K562 (cell line): ENCODE measurements at regions not wholly inside any gene's neighbourhood (a gene's known extent, or its start where the extent isn't known, plus 50 kb on each side); places are given as distances from the start of the nearest gene placed in this dataset.

Experiments
- ATAC-seq: fragments of 200-7000 bp; cut with Tn5 transposase; 3 replicates; pipeline ENCODE4 v1.9.1; 2020; ENCODE audit warnings: moderate library complexity
- BruUV-seq: library from RNA; stranded (reverse); fragments of 400-500 nt; replicated peaks from 2 replicates; lab custom pipeline; 2021; lab: Mats Ljungman, UMichigan
- CTCF ChIA-PET: fragments of 300-600 bp; formaldehyde crosslinking; extraction: SDS; loops from one replicate; lab custom pipeline; 2021; ENCODE audit warnings: low intra/inter-chr PET ratio; lab: Yijun Ruan, JAX
- POLR2A ChIA-PET: fragments of 300-600, 350-650 bp; sonication (Branson Sonifier 250); formaldehyde crosslinking; extraction: SDS; loops from one replicate; lab custom pipeline; 2021; ENCODE audit warnings: antibody characterized with exemption, inconsistent platforms; lab: Yijun Ruan, JAX
- DNase-seq, 4 experiments: peaks; one replicate each; pipeline versions ENCODE4 v3.0.0 to v3.0.0-alpha.2; 2011 to 2018; ENCODE audit warnings: low spot score in 3 of 4, mixed read lengths in 3 of 4; ENCODE audit errors: extremely low read depth in 1 of 4
- FAIRE-seq: peaks from 2 replicates; lab custom pipeline; 2011; peaks lifted over from hg19 to GRCh38; lab: Jason Lieb, UNC
- H2AFZ ChIP-seq: 2 replicates; pipeline ENCODE4 v1.6.0; 2011; ENCODE audit warnings: low read depth, low read length, control low read depth, inconsistent platforms
- H3K27ac ChIP-seq: fragments of 200-600 bp; 3 replicates; pipeline ENCODE4 v1.8.0; 2011; ENCODE audit warnings: low read depth, mild to moderate bottlenecking, control low read depth, inconsistent platforms, low read length, moderate library complexity, mixed read lengths; ENCODE audit errors: extremely low read depth
- H3K27me3 ChIP-seq, 2 experiments: fragments of 300-600 bp in 1 of 2; 2 replicates in 1 of 2; 3 replicates in 1 of 2; pipeline versions ENCODE4 v1.6.0 to v1.8.0; 2011; ENCODE audit warnings: inconsistent platforms in 2 of 2, low read length in 2 of 2, mild to moderate bottlenecking in 1 of 2, mixed read lengths in 1 of 2, moderate library complexity in 1 of 2; ENCODE audit not compliant: control insufficient read depth in 2 of 2, insufficient read depth in 2 of 2
- H3K36me3 ChIP-seq: fragments of 300-600 bp; 3 replicates; pipeline ENCODE4 v1.8.0; 2011; ENCODE audit warnings: mild to moderate bottlenecking, low read length, inconsistent platforms; ENCODE audit not compliant: control insufficient read depth, insufficient read depth
- H3K4me1 ChIP-seq, 2 experiments: fragments of 200-600 bp in 1 of 2; replicated peaks in 1 of 2; 2 replicates in 1 of 2; 3 replicates in 1 of 2; pipeline versions ENCODE4 v1.5.1 to v1.8.0; 2011; ENCODE audit warnings: inconsistent platforms in 2 of 2, low read length in 2 of 2, mild to moderate bottlenecking in 1 of 2, mixed read lengths in 1 of 2, moderate library complexity in 1 of 2; ENCODE audit not compliant: control insufficient read depth in 2 of 2, insufficient read depth in 2 of 2
- H3K4me2 ChIP-seq: 2 replicates; pipeline ENCODE4 v1.6.1; 2011; ENCODE audit warnings: low read length, control low read depth, inconsistent platforms, mixed read lengths; ENCODE audit not compliant: insufficient read depth
- H3K4me3 ChIP-seq: fragments of 200-600 bp; sonication (generic), shearing (Covaris generic); 2 replicates; pipeline ENCODE4 v1.5.1; 2016; ENCODE audit warnings: control low read depth, inconsistent platforms
- H3K79me2 ChIP-seq: fragments of 200-600 bp; 3 replicates; pipeline ENCODE4 v1.8.0; 2011; ENCODE audit warnings: low read length, inconsistent platforms; ENCODE audit not compliant: control insufficient read depth, insufficient read depth
- H3K9ac ChIP-seq, 2 experiments: 2 replicates each; pipeline versions ENCODE4 v1.6.0 to v1.6.1; 2011; ENCODE audit warnings: low read depth in 2 of 2, low read length in 2 of 2, control low read depth in 1 of 2, inconsistent platforms in 1 of 2, mild to moderate bottlenecking in 1 of 2, mixed read lengths in 1 of 2; ENCODE audit not compliant: insufficient read depth in 1 of 2
- H3K9me1 ChIP-seq: one replicate; pipeline ENCODE4 v1.6.0; 2011; ENCODE audit warnings: inconsistent platforms, mild to moderate bottlenecking, low read length, moderate library complexity; ENCODE audit not compliant: control insufficient read depth, insufficient read depth
- H3K9me3 ChIP-seq: replicated peaks from 2 replicates; pipeline ENCODE4 v1.5.1; 2011; ENCODE audit warnings: low read depth, low read length, inconsistent platforms; ENCODE audit not compliant: control insufficient read depth, insufficient read depth
- H4K20me1 ChIP-seq: replicated peaks from 2 replicates; pipeline ENCODE4 v1.6.1; 2011; ENCODE audit warnings: low read length, inconsistent platforms, mixed read lengths; ENCODE audit not compliant: control insufficient read depth, insufficient read depth
- DACH1 ChIP-seq: fragments of 450-650 bp; IDR thresholded peaks from 2 replicates; pipeline ENCODE4 v1.6.1; 2018; ENCODE audit not compliant: partially characterized antibody
- FOXP1 ChIP-seq: sonication (generic); formaldehyde crosslinking; IDR thresholded peaks from 2 replicates; pipeline ENCODE4 v1.8.0; 2022; ENCODE audit warnings: mild to moderate bottlenecking, missing genetic modification reagents
- HCFC1 ChIP-seq: IDR thresholded peaks from 2 replicates; pipeline ENCODE4 v1.6.1; 2012; ENCODE audit warnings: low read depth, low read length, improper control_type of control experiment
- HIVEP1 ChIP-seq: fragments of 250-450 bp; sonication (Bioruptor Pico); IDR thresholded peaks from 2 replicates; pipeline ENCODE4 v1.4.0; 2020; ENCODE audit warnings: mild to moderate bottlenecking
- ILF3 ChIP-seq: fragments of 450-650 bp; IDR thresholded peaks from 2 replicates; pipeline ENCODE4 v1.6.1; 2018; ENCODE audit warnings: antibody characterized with exemption, mild to moderate bottlenecking, moderate library complexity, borderline replicate concordance
- IRF2 ChIP-seq: sonication (generic); formaldehyde crosslinking; IDR thresholded peaks from 2 replicates; pipeline ENCODE4 v1.8.1; 2022; ENCODE audit warnings: mild to moderate bottlenecking, missing genetic modification reagents
- MCM3 ChIP-seq: fragments of 450-650 bp; IDR thresholded peaks from 2 replicates; pipeline ENCODE4 v1.6.1; 2016
- MXI1 ChIP-seq: IDR thresholded peaks from 2 replicates; pipeline ENCODE4 v1.6.1; 2011; ENCODE audit warnings: low read depth, mild to moderate bottlenecking, improper control_type of control experiment, low read length
- NEUROD1 ChIP-seq: fragments of 150-350 bp; IDR thresholded peaks from 2 replicates; pipeline ENCODE4 v1.6.1; 2014; ENCODE audit warnings: borderline replicate concordance, low read length, low read depth; ENCODE audit not compliant: partially characterized antibody
- SMC3 ChIP-seq: conservative IDR thresholded peaks from 2 replicates; pipeline ENCODE4 v1.6.1; 2011; ENCODE audit warnings: low read depth, low read length, improper control_type of control experiment; ENCODE audit not compliant: insufficient read depth
- ZC3H8 ChIP-seq: fragments of 450-650 bp; IDR thresholded peaks from 2 replicates; pipeline ENCODE4 v1.6.1; 2017
- ZNF143 ChIP-seq: sonication (generic); formaldehyde crosslinking; IDR thresholded peaks from 2 replicates; pipeline ENCODE4 v1.9.0; 2022; ENCODE audit warnings: mild to moderate bottlenecking, missing genetic modification reagents
- ZNF232 ChIP-seq: sonication (generic); formaldehyde crosslinking; IDR thresholded peaks from 2 replicates; pipeline ENCODE4 v1.8.0; 2022; ENCODE audit warnings: mild to moderate bottlenecking, missing genetic modification reagents
- ZNF436 ChIP-seq: fragments of 250-450, 450-650 bp; sonication (Bioruptor Pico); formaldehyde crosslinking; IDR thresholded peaks from 2 replicates; pipeline ENCODE4 v1.7.0; 2020; ENCODE audit warnings: mild to moderate bottlenecking
- WGBS: fragments of 100-300 bp; shearing (Covaris generic); methylation state at CpG from one replicate; pipeline ENCODE4 v1.1.6; 2016; ENCODE audit warnings: low coverage, mixed read lengths; ENCODE audit not compliant: insufficient coverage; ENCODE audit errors: missing lambda C conversion rate; 5-methylcytosine and 5-hydroxymethylcytosine counted together
- in situ Hi-C: fragments of 300-500 bp; cut with MboI; formaldehyde crosslinking; loops from 4 replicates; pipeline ENCODE4 v1.15.0; 2018; ENCODE audit warnings: inconsistent platforms, mixed read lengths
- intact Hi-C: fragments of 100-400 bp; cut with micrococcal nuclease; formaldehyde crosslinking; loops from 2 replicates; pipeline ENCODE4 v1.14.2; 2022
- TF ChIP-seq, protein P1 (sequence below): sonication (generic); formaldehyde crosslinking; IDR thresholded peaks from 2 replicates; pipeline ENCODE4 v1.8.1; 2023; ENCODE audit warnings: mild to moderate bottlenecking, missing genetic modification reagents, moderate library complexity
- TF ChIP-seq, protein P2 (sequence below): fragments of 450-650 bp; formaldehyde crosslinking; IDR thresholded peaks from 2 replicates; pipeline ENCODE4 v1.4.0; 2022; ENCODE audit warnings: mild to moderate bottlenecking, moderate library complexity
- TF ChIP-seq, protein P3 (sequence below): fragments of 200-400 bp; formaldehyde crosslinking; IDR thresholded peaks from 2 replicates; pipeline ENCODE4 v1.6.1; 2017; ENCODE audit warnings: mild to moderate bottlenecking, low read depth, low read length, moderate library complexity
- TF ChIP-seq, protein P4 (sequence below): fragments of 250-450 bp; sonication (Bioruptor Pico); IDR thresholded peaks from 2 replicates; pipeline ENCODE4 v1.8.0; 2022; ENCODE audit warnings: inconsistent platforms, mild to moderate bottlenecking, moderate library complexity, borderline replicate concordance

DNA sequence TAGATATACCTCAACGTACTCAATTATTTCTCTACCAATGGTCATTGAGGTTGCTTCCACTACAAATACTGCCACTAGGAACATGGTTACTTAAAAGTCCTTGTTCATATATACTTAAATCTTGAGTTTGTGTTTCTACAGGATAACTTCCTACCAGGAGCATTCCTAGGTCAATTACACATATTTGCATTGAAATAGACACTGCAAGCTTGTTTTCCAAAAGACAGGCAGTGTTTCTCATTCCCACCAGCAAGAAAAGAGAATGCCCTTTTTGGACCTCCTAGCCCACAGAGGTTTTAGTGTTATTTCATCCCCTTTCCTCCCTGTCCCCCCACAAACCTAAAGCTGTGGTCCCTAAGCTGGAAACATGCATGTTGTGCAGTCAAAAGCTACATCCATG lies 177.3 kb downstream of the ID4 start (continued):
- TF ChIP-seq, protein P1, sequence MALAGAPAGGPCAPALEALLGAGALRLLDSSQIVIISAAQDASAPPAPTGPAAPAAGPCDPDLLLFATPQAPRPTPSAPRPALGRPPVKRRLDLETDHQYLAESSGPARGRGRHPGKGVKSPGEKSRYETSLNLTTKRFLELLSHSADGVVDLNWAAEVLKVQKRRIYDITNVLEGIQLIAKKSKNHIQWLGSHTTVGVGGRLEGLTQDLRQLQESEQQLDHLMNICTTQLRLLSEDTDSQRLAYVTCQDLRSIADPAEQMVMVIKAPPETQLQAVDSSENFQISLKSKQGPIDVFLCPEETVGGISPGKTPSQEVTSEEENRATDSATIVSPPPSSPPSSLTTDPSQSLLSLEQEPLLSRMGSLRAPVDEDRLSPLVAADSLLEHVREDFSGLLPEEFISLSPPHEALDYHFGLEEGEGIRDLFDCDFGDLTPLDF (CRISPR knock-in tag), result no peak

DNA sequence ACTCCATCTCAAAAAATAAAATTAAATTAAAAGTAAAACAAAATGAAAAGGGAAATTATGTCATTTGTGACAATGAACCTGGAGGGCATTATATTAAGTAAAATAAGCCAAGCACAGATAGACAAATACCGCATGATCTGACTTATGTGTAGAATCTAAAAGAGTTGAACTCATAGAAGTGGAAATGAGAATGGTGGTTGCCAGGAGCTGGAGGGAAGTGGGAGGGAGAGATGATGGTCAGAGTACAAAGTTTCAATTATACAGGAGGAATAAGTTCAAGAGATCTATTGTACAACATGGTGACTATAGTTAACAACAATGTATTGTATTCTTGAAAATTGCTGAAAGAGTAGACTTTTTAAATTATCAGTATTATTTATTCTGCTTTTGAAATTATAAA lies 183.4 kb downstream of the ID4 start:
- POLR2A ChIA-PET, result no interaction called here
- TF ChIP-seq HCFC1 (no peak), ZNF143 (CRISPR knock-in tag) (no peak), FOXP1 (CRISPR knock-in tag) (no peak), DACH1 (no peak), ZC3H8 (no peak), SMC3 (no peak), ZNF232 (CRISPR knock-in tag) (no peak), MCM3 (no peak), NEUROD1 (no peak), ILF3 (no peak), IRF2 (CRISPR knock-in tag) (no peak), HIVEP1 (CRISPR knock-in tag) (no peak), ZNF436 (CRISPR knock-in tag) (no peak), MXI1 (no peak)
- TF ChIP-seq, protein P2, sequence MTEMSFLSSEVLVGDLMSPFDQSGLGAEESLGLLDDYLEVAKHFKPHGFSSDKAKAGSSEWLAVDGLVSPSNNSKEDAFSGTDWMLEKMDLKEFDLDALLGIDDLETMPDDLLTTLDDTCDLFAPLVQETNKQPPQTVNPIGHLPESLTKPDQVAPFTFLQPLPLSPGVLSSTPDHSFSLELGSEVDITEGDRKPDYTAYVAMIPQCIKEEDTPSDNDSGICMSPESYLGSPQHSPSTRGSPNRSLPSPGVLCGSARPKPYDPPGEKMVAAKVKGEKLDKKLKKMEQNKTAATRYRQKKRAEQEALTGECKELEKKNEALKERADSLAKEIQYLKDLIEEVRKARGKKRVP (CRISPR knock-in tag), result no peak
- TF ChIP-seq, protein P3, sequence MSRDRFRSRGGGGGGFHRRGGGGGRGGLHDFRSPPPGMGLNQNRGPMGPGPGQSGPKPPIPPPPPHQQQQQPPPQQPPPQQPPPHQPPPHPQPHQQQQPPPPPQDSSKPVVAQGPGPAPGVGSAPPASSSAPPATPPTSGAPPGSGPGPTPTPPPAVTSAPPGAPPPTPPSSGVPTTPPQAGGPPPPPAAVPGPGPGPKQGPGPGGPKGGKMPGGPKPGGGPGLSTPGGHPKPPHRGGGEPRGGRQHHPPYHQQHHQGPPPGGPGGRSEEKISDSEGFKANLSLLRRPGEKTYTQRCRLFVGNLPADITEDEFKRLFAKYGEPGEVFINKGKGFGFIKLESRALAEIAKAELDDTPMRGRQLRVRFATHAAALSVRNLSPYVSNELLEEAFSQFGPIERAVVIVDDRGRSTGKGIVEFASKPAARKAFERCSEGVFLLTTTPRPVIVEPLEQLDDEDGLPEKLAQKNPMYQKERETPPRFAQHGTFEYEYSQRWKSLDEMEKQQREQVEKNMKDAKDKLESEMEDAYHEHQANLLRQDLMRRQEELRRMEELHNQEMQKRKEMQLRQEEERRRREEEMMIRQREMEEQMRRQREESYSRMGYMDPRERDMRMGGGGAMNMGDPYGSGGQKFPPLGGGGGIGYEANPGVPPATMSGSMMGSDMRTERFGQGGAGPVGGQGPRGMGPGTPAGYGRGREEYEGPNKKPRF, result no peak
- TF ChIP-seq, protein P4, sequence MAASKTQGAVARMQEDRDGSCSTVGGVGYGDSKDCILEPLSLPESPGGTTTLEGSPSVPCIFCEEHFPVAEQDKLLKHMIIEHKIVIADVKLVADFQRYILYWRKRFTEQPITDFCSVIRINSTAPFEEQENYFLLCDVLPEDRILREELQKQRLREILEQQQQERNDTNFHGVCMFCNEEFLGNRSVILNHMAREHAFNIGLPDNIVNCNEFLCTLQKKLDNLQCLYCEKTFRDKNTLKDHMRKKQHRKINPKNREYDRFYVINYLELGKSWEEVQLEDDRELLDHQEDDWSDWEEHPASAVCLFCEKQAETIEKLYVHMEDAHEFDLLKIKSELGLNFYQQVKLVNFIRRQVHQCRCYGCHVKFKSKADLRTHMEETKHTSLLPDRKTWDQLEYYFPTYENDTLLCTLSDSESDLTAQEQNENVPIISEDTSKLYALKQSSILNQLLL (CRISPR knock-in tag), result no peak

More for the DNA sequence above, 183.4 kb downstream of the ID4 start:
- DNase-seq, result no peak
- no TSS peak for BruUV-seq
- Histone ChIP-seq H3K4me3 (no peak overlapping the region), H3K27ac (no peak overlapping the region), H2AFZ (no peak overlapping the region), H3K27me3 (no peaks in the 10 kb centered on the region; a peak in 1 of 5 replicates), H3K9me1 (no peaks in the 10 kb centered on the region), H3K9ac (no peak overlapping the region), H3K4me2 (no peak overlapping the region), H4K20me1 (no peaks in the 10 kb centered on the region), H3K4me1 (no peaks in the 10 kb centered on the region), H3K79me2 (no peaks in the 10 kb centered on the region), H3K36me3 (no peaks in the 10 kb centered on the region), H3K9me3 (no peaks in the 10 kb centered on the region)
- in situ Hi-C loops (no loop called here), intact Hi-C loops (no loop called here)
- 0% methylated on average over 1 of the region's 1 CpG for WGBS
- ATAC-seq, result no peak
- CTCF ChIA-PET, result no interaction called here
- FAIRE-seq, result no peak
